ENCODE measurements at regions not wholly inside any gene's neighbourhood (a gene's known extent, or its start where the extent isn't known, plus 50 kb on each side); places are given as distances from the start of the nearest gene placed in this dataset.
"Not testable (repeated sequence)": the region's sequence is repeated elsewhere in the genome, so short reads cannot be mapped to it uniquely, and the experiment has no call there.

DNA sequence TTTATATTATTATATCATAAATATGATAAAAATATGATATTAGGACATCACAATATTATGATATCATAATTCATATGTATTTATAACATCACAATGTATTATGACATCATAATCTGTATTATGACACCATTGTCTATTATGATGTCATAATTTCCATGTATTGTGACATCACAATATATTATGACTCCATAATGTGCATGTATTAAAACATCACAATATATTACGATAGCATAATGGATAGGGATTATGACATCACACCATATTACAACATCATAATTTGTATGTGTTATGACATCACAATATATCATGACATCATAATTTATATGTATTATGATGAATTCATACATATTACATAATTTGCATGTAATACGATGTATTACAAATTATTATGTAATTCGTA, 1755.9 kb downstream of the TP53TG3F start:
- H3K9me3 Mint-ChIP-seq (ENCODE audit: unreplicated experiment) = peaks cover 12% of the 10 kb centered on the region
- Histone ChIP-seq H3K27me3 (replicated peaks; ENCODE audit: control insufficient read depth, insufficient read depth, low read length) (no peaks in the 10 kb centered on the region), H3K9me3 (no peaks in the 10 kb centered on the region)

DNA sequence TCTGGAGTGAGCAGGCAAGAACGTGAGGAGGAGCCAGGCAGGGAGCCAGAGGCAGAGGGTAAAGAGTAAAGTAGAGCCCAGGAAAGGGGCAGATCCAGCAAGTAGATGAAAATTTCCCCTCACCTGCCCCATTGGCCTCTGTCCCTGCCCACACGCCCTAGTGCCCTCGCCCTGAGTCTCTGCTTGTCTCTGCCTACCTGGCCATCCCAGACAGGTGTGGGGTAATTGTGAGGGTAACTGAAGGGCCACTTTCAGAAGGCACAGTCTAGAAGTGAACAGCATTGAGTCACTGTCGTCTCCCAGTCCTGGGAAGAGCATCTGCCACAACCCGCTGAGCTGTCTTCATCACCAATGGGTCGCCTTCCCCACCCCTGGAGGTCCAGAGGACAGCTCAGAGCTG, 1756.8 kb downstream of the TP53TG3F start:
- BruUV-seq (replicated peaks); H3K27ac Mint-ChIP-seq (ENCODE audit: unreplicated experiment); CTCF ChIA-PET; H3K4me3 Mint-ChIP-seq (ENCODE audit: unreplicated experiment); H3K27me3 Mint-ChIP-seq (ENCODE audit: insufficient read depth, unreplicated experiment); H3K27me3 ChIP-seq (replicated peaks; ENCODE audit: control insufficient read depth, insufficient read depth, low read length); POLR2A ChIA-PET; H3K9me3 ChIP-seq; DNase-seq; H3K36me3 Mint-ChIP-seq (ENCODE audit: insufficient read depth, unreplicated experiment); H3K36me3 ChIP-seq (ENCODE audit: control insufficient read depth, insufficient read depth, low read length); H3K4me1 Mint-ChIP-seq (ENCODE audit: low read depth, unreplicated experiment); H3K4me3 ChIP-seq (ENCODE audit: low read depth, low read length); H3K9me3 Mint-ChIP-seq (ENCODE audit: unreplicated experiment); H3K4me1 ChIP-seq; intact Hi-C loops (cut with micrococcal nuclease; ENCODE audit: unreplicated experiment): not testable (repeated sequence)

More for the DNA sequence above, 1755.9 kb downstream of the TP53TG3F start:
- Mint-ChIP-seq H3K27ac (ENCODE audit: unreplicated experiment) (no peak overlapping the region), H3K27me3 (ENCODE audit: insufficient read depth, unreplicated experiment) (no peaks in the 10 kb centered on the region), H3K36me3 (ENCODE audit: insufficient read depth, unreplicated experiment) (no peaks in the 10 kb centered on the region), H3K4me3 (ENCODE audit: unreplicated experiment) (no peak overlapping the region), H3K4me1 (ENCODE audit: low read depth, unreplicated experiment) (no peaks in the 10 kb centered on the region)
- BruUV-seq (replicated peaks) = no TSS peak
- Histone ChIP-seq H3K36me3 (ENCODE audit: control insufficient read depth, insufficient read depth, low read length) (no peaks in the 10 kb centered on the region), H3K4me1 (no peaks in the 10 kb centered on the region), H3K4me3 (ENCODE audit: low read depth, low read length) (no peak overlapping the region)
- TF ChIP-seq CTCF (IDR thresholded peaks at IDR 0.05; ENCODE audit: insufficient read depth in 1 of 2, low read depth in 1 of 2, low read length in 1 of 2, severe bottlenecking in 1 of 2, unreplicated experiment in 1 of 2) = no peak
- CTCF ChIA-PET = no interaction called here
- no peak for DNase-seq
- intact Hi-C loops (cut with micrococcal nuclease; ENCODE audit: unreplicated experiment) = no loop called here
- POLR2A ChIA-PET = no interaction called here

- Mint-ChIP-seq H3K9me3 (ENCODE audit: unreplicated experiment) (no peaks in the 10 kb centered on the region), H3K27ac (ENCODE audit: unreplicated experiment) (no peak overlapping the region), H3K4me3 (ENCODE audit: unreplicated experiment) (no peak overlapping the region), H3K4me1 (ENCODE audit: low read depth, unreplicated experiment) (no peaks in the 10 kb centered on the region), H3K27me3 (ENCODE audit: insufficient read depth, unreplicated experiment) (no peaks in the 10 kb centered on the region), H3K36me3 (ENCODE audit: insufficient read depth, unreplicated experiment) (no peaks in the 10 kb centered on the region)
- POLR2A ChIA-PET = no interaction called here
- Histone ChIP-seq H3K36me3 (ENCODE audit: control insufficient read depth, insufficient read depth, low read length) (no peaks in the 10 kb centered on the region), H3K9me3 (no peaks in the 10 kb centered on the region), H3K4me1 (no peaks in the 10 kb centered on the region), H3K27me3 (replicated peaks; ENCODE audit: control insufficient read depth, insufficient read depth, low read length) (no peaks in the 10 kb centered on the region), H3K4me3 (ENCODE audit: low read depth, low read length) (no peak overlapping the region)
- no peak for DNase-seq
- intact Hi-C loops (cut with micrococcal nuclease; ENCODE audit: unreplicated experiment) = no loop called here
- TF ChIP-seq CTCF (IDR thresholded peaks at IDR 0.05; ENCODE audit: insufficient read depth in 1 of 2, low read depth in 1 of 2, low read length in 1 of 2, severe bottlenecking in 1 of 2, unreplicated experiment in 1 of 2) = no peak
- CTCF ChIA-PET = no interaction called here
- BruUV-seq (replicated peaks) = no TSS peak
Observed at GRCh38 chr16:35221482-35222185, 1762.2 kb downstream of the TP53TG3F start.

- no peaks in the 10 kb centered on the region for H3K4me1 Mint-ChIP-seq (ENCODE audit: low read depth, unreplicated experiment)
- no peak for DNase-seq
- no peaks in the 10 kb centered on the region for H3K9me3 ChIP-seq
Observed at GRCh38 chr16:35234679-35235078, 1775.3 kb downstream of the TP53TG3F start.

More at GRCh38 chr16:35234679-35235078, 1775.3 kb downstream of the TP53TG3F start:
- Mint-ChIP-seq H3K9me3 (ENCODE audit: unreplicated experiment) (peaks cover 5% of the 10 kb centered on the region), H3K36me3 (ENCODE audit: insufficient read depth, unreplicated experiment) (no peaks in the 10 kb centered on the region), H3K4me3 (ENCODE audit: unreplicated experiment) (no peak overlapping the region), H3K27ac (ENCODE audit: unreplicated experiment) (no peak overlapping the region), H3K27me3 (ENCODE audit: insufficient read depth, unreplicated experiment) (no peaks in the 10 kb centered on the region)
- Histone ChIP-seq H3K4me3 (ENCODE audit: low read depth, low read length) (no peak overlapping the region), H3K27me3 (replicated peaks; ENCODE audit: control insufficient read depth, insufficient read depth, low read length) (no peaks in the 10 kb centered on the region), H3K36me3 (ENCODE audit: control insufficient read depth, insufficient read depth, low read length) (no peaks in the 10 kb centered on the region), H3K4me1 (no peaks in the 10 kb centered on the region)
- CTCF ChIA-PET = no interaction called here
- intact Hi-C loops (cut with micrococcal nuclease; ENCODE audit: unreplicated experiment) = no loop called here
- POLR2A ChIA-PET = no interaction called here
- no peak for TF ChIP-seq CTCF (IDR thresholded peaks at IDR 0.05; ENCODE audit: insufficient read depth in 1 of 2, low read depth in 1 of 2, low read length in 1 of 2, severe bottlenecking in 1 of 2, unreplicated experiment in 1 of 2)
- no TSS peak for BruUV-seq (replicated peaks)
